ENCODE measurements at regions not wholly inside any gene's neighbourhood (a gene's known extent, or its start where the extent isn't known, plus 50 kb on each side); places are given as distances from the start of the nearest gene placed in this dataset.

GRCh38 chr18:75928706-75929105 lies 501.2 kb upstream of the SMIM21 start:
- Histone ChIP-seq H3K4me1 (ENCODE audit: control insufficient read depth, extremely low read depth, insufficient read depth, low read length) (no peaks in the 10 kb centered on the region), H3K27ac (ENCODE audit: insufficient read depth, low read length) (no peak overlapping the region), H3K9me3 (ENCODE audit: control insufficient read depth, insufficient read depth, low read depth, low read length) (no peaks in the 10 kb centered on the region), H3K4me3 (replicated peaks in 1 of 4; ENCODE audit: control extremely low read depth in 1 of 4, insufficient read depth in 1 of 4, low read depth in 3 of 4, low read length in 4 of 4) (no peak overlapping the region), H3K36me3 (ENCODE audit: control insufficient read depth, insufficient read depth, low read length) (no peaks in the 10 kb centered on the region), H2AFZ (ENCODE audit: low read length) (no peak overlapping the region), H3K27me3 (ENCODE audit: control insufficient read depth, insufficient read depth, low read length) (no peaks in the 10 kb centered on the region), H3K79me2 (ENCODE audit: control insufficient read depth, insufficient read depth, low read length) (no peaks in the 10 kb centered on the region), H4K20me1 (ENCODE audit: control insufficient read depth, extremely low read depth, insufficient read depth, low read length) (no peaks in the 10 kb centered on the region), H3K9ac (ENCODE audit: insufficient read depth, low read length) (no peak overlapping the region), H3K4me2 (ENCODE audit: extremely low read depth, insufficient read depth, low read length) (no peak overlapping the region)
- no peak for DNase-seq (ENCODE audit: low read depth in 2 of 2)
- TF ChIP-seq EZH2 (IDR thresholded peaks at IDR 0.05; ENCODE audit: low read length, missing control alignments) (no peak), CTCF (conservative IDR thresholded peaks at IDR 0.05 in 1 of 2, IDR thresholded peaks at IDR 0.05 in 1 of 2; ENCODE audit: low read depth in 1 of 2, low read length in 2 of 2) (no peak)

GRCh38 chr18:75927791-75928190 lies 500.3 kb upstream of the SMIM21 start:
- Histone ChIP-seq H3K4me2 (ENCODE audit: extremely low read depth, insufficient read depth, low read length) (no peak overlapping the region), H4K20me1 (ENCODE audit: control insufficient read depth, extremely low read depth, insufficient read depth, low read length) (no peaks in the 10 kb centered on the region), H3K27me3 (ENCODE audit: control insufficient read depth, insufficient read depth, low read length) (no peaks in the 10 kb centered on the region), H3K4me3 (replicated peaks in 1 of 4; ENCODE audit: control extremely low read depth in 1 of 4, insufficient read depth in 1 of 4, low read depth in 3 of 4, low read length in 4 of 4) (no peak overlapping the region), H3K36me3 (ENCODE audit: control insufficient read depth, insufficient read depth, low read length) (no peaks in the 10 kb centered on the region), H3K27ac (ENCODE audit: insufficient read depth, low read length) (no peak overlapping the region), H3K79me2 (ENCODE audit: control insufficient read depth, insufficient read depth, low read length) (no peaks in the 10 kb centered on the region), H3K9ac (ENCODE audit: insufficient read depth, low read length) (no peak overlapping the region), H3K4me1 (ENCODE audit: control insufficient read depth, extremely low read depth, insufficient read depth, low read length) (no peaks in the 10 kb centered on the region), H3K9me3 (ENCODE audit: control insufficient read depth, insufficient read depth, low read depth, low read length) (no peaks in the 10 kb centered on the region), H2AFZ (ENCODE audit: low read length) (no peak overlapping the region)
- no peak for TF ChIP-seq CTCF (conservative IDR thresholded peaks at IDR 0.05 in 1 of 2, IDR thresholded peaks at IDR 0.05 in 1 of 2; ENCODE audit: low read depth in 1 of 2, low read length in 2 of 2)
- no peak for TF ChIP-seq EZH2 (IDR thresholded peaks at IDR 0.05; ENCODE audit: low read length, missing control alignments)
- DNase-seq (ENCODE audit: low read depth in 2 of 2): no peak

GRCh38 chr18:75926811-75927210 lies 499.3 kb upstream of the SMIM21 start:
- no peak overlapping the region for H2AFZ ChIP-seq (ENCODE audit: low read length)
- H3K9ac ChIP-seq (ENCODE audit: insufficient read depth, low read length): no peak overlapping the region
- H3K9me3 ChIP-seq (ENCODE audit: control insufficient read depth, insufficient read depth, low read depth, low read length): no peaks in the 10 kb centered on the region
- H3K79me2 ChIP-seq (ENCODE audit: control insufficient read depth, insufficient read depth, low read length): no peaks in the 10 kb centered on the region
- peak; percentile 23 to 62 for DNase-seq (ENCODE audit: low read depth in 2 of 2)
- no peak overlapping the region for H3K4me3 ChIP-seq (replicated peaks in 1 of 4; ENCODE audit: control extremely low read depth in 1 of 4, insufficient read depth in 1 of 4, low read depth in 3 of 4, low read length in 4 of 4)
- TF ChIP-seq CTCF (conservative IDR thresholded peaks at IDR 0.05 in 1 of 2, IDR thresholded peaks at IDR 0.05 in 1 of 2; ENCODE audit: low read depth in 1 of 2, low read length in 2 of 2) (no peak), EZH2 (IDR thresholded peaks at IDR 0.05; ENCODE audit: low read length, missing control alignments) (no peak)
- H3K36me3 ChIP-seq (ENCODE audit: control insufficient read depth, insufficient read depth, low read length): no peaks in the 10 kb centered on the region
- no peaks in the 10 kb centered on the region for H3K27me3 ChIP-seq (ENCODE audit: control insufficient read depth, insufficient read depth, low read length)
- no peaks in the 10 kb centered on the region for H4K20me1 ChIP-seq (ENCODE audit: control insufficient read depth, extremely low read depth, insufficient read depth, low read length)
- no peak overlapping the region for H3K4me2 ChIP-seq (ENCODE audit: extremely low read depth, insufficient read depth, low read length)
- H3K4me1 ChIP-seq (ENCODE audit: control insufficient read depth, extremely low read depth, insufficient read depth, low read length): no peaks in the 10 kb centered on the region
- no peak overlapping the region for H3K27ac ChIP-seq (ENCODE audit: insufficient read depth, low read length)

Measured in fibroblast of lung (primary cell).